Right lobe of liver (tissue), 4 donors: ENCODE measurements at regions not wholly inside any gene's neighbourhood (a gene's known extent, or its start where the extent isn't known, plus 50 kb on each side); places are given as distances from the start of the nearest gene placed in this dataset.
"Not testable (repeated sequence)": the region's sequence is repeated elsewhere in the genome, so short reads cannot be mapped to it uniquely, and the experiment has no call there.

Experiments used
- POLR2A ChIP-seq: fragments of 450-650 bp; IDR thresholded peaks from one replicate; pipeline ENCODE4 v1.6.1; 2017; ENCODE audit warnings: antibody characterized with exemption, mild to moderate bottlenecking
- TF ChIP-seq, protein P1 (sequence below), 4 donors: fragments of 200-600 bp in 3 of 4; fragments of 450-650 bp in 1 of 4; IDR thresholded peaks; one replicate each; pipeline versions ENCODE4 v1.5.1 to v1.8.0; 2016 to 2022; ENCODE audit warnings: antibody characterized with exemption in 4 of 4, mild to moderate bottlenecking in 2 of 4
- donor health status: DM: no; HTN: no; CAD: no.
- donor health status: DM: no; HTN: no; CAD: no.
- donor health status: DM: no; HTN: yes; CAD: no.

DNA sequence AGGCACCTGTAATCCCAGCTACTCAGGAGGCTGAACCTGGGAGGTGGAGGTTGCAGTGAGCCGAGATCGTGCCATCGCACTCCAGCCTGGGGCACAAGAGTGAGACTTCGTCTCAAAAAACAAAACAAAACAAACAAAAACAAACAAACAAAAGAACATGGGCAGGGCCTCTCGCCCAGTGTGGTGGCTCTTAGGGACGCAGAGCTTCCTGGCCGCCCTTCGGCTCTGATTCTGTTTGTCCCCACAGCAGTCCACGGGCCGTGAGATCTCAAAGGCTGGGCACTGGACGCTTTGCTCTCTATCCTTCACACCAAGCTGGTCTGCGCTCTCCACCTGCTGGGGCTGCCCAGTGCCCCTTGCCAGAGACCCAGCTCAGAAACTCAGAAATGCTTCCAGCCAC, 156.3 kb downstream of the LAT start:
- TF ChIP-seq, protein P1, sequence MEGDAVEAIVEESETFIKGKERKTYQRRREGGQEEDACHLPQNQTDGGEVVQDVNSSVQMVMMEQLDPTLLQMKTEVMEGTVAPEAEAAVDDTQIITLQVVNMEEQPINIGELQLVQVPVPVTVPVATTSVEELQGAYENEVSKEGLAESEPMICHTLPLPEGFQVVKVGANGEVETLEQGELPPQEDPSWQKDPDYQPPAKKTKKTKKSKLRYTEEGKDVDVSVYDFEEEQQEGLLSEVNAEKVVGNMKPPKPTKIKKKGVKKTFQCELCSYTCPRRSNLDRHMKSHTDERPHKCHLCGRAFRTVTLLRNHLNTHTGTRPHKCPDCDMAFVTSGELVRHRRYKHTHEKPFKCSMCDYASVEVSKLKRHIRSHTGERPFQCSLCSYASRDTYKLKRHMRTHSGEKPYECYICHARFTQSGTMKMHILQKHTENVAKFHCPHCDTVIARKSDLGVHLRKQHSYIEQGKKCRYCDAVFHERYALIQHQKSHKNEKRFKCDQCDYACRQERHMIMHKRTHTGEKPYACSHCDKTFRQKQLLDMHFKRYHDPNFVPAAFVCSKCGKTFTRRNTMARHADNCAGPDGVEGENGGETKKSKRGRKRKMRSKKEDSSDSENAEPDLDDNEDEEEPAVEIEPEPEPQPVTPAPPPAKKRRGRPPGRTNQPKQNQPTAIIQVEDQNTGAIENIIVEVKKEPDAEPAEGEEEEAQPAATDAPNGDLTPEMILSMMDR (IDR thresholded peaks at IDR 0.05), result not testable (repeated sequence)
- not testable (repeated sequence) for TF ChIP-seq POLR2A
